ENCODE measurements at regions not wholly inside any gene's neighbourhood (a gene's known extent, or its start where the extent isn't known, plus 50 kb on each side); places are given as distances from the start of the nearest gene placed in this dataset.

DNA sequence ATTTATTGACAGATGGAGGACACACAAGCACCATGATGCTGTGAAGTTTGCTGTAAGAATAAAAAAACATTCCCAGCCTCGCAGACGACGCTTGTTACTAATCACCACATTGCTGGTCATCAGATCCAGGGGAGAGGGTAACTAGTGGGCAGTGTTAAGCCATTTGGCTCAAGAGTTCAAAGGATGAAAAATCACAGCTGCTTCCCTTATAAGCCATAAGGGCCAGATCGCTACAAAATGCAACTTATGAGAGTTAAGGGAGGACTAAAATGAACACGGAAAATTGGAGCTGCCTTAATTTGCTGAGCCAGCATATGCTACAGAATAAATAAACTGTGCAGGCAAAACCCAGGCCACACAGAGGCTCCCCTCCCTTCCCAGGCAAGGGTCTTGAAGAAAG lies 522.6 kb downstream of the TDRD15 start:
- FAIRE-seq, result no peak

GRCh38 chr2:21650569-21650968 lies 526.8 kb downstream of the TDRD15 start:
- no peak for FAIRE-seq

DNA sequence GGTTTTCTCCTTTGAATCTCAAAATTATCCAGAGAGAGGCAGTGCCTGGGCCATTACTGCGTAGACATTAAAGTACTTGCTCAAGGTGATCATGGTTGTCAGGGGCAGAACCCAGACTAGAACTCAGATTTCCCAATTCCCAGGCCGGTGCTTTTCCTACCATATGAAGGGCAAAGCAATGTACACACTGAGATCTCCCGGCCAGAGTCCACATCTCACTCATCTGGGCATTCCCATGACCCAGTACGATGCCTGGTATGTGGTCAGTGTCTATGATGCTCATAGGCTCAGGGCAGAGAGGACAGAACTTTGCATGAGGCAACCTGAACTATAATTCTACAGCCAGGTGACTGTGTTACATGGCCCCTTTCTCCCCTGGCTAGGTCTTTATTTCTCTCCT lies 531.4 kb downstream of the TDRD15 start:
- no peak for FAIRE-seq

DNA sequence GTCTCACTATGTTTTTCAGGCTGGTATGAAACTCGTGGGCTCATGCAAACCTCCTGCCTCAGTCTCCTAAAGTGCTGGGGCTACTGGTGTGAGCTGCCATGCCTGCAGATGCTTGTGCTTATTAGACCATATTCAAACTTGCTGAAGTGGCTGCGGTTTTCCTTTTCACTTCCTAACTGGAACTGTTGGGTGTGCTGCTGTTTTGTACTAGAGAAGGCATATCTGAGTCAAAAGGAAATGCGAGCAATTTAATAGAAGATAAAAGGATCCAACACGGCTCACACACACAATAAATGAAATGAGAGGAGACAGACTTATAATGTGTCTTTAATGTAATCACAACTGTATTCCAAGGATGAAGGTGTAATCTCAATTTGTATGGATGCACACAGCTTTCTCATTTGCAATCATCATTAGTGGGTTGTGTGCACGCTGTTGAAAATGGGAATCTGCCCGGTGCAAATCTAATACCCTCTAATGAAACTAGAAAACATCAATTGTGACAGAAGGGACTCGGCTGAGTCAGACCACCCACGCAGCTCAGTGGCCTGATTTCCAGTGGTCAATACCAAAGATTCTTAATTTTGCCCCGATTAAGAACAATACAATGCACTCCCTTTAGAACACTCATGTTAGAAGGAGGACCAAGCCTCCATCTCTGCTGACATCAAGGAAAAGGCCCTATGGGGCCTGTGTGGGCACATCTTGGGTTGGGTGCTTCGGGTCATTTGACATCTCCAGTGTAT lies 532.7 kb downstream of the TDRD15 start:
- FAIRE-seq, result no peak

DNA sequence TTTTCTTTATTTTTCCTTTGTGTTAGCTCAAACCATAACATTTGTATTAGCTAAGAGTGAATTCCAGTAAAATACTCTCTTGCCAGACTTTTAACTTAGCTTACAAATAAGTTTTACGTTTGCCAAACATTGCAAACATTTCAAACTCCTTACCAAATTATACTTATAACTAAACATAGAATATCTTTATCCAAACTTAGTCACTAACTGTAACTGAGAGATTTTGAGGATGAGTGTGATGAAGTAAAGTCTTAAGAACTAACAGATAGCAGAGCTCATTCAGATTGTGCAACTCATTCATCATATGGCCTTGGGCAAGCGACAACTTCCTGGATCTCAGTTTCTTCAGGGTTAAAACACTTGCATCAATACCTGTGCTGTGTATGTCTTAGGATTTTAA lies 533.7 kb downstream of the TDRD15 start:
- FAIRE-seq, result no peak

DNA sequence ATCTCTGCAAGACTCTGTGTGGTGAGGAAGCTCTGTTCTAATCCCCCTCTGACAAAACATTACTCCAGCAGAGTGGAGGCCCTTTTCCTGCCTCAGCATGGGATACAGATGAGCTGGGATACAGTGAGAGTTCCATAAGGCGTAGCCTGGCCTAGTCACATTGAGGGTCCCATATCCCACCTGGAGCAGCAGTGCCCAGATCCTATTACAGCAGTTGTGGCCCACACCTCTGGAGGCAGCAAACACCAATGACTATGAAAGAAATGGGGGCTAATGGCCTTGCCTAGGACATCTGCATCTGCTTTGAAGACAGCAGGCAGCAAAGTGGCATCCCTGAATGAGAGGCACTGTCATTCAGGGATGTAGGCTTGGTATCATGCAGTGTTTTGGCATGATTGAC lies 534.5 kb downstream of the TDRD15 start:
- FAIRE-seq, result no peak

DNA sequence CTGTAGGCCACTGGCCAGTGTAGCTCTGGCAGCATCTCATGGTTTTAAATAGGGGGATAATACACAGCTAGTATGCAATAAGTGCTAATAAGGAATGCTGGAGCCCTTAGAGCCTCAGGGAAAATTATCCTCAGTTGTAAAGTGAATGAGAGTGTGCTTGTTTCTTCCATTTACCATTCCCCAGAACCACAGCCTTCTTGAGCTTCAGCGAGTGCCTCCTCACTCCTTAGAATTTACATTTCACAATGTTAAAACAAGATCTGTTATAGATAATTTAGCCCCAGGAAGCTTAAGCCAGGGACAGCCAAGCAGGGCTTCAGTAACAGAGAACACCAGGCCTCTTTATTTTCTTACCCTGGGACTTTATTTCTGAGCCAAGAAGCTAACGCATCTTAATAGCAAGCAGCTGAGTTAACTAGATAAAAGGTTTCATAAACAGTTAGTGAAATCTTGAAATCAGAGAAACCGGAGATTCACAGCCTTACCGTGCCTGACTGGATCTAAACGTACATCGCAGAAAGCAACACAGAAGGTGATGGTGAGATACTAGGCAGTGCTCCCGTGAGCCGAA lies 535.2 kb downstream of the TDRD15 start:
- peak; percentile 46 for FAIRE-seq

- no peak for FAIRE-seq
These were observed 540.3 kb downstream of the TDRD15 start for GRCh38 chr2:21664083-21664482.

DNA sequence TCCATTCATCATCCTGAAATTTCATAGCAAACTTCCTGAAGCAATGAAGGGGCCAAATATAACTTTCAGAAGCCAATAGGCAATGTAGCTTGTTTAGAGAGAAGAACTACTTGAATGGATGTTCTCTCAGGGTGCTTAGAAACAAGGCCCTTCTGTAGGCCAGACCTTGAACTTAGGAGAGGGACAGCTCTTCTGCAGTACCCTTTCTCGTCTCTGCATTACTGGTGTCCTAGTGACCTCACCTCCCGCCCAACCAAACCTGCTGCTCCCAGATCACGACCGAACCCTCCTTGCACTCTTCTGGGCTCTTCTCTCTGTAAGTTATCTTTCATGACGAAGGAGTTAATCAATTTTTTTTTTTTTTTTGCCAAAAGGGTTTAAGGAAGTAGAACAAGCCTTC lies 543.9 kb downstream of the TDRD15 start:
- FAIRE-seq, result no peak

GRCh38 chr2:21668078-21668710 lies 544.4 kb downstream of the TDRD15 start:
- FAIRE-seq, result no peak

DNA sequence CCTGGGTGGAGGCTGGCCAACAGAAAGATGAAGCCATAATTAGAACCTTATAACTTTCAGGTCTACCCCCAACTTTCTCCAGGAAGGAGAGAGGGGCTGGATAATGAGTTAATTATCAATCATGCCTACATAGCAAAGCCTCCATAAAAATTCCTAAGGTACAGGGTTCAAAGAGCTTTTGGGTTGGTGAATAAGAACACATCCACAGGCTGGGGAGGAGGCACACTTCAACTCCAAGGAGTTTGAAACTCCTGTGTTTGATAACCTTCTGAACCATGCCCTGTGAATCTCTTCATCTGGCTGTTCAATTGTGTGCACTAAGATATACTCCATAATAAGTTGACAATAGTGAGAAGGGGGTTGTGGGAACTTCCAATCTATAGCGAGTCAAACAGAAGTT lies 552.3 kb downstream of the TDRD15 start:
- no peak for FAIRE-seq

DNA sequence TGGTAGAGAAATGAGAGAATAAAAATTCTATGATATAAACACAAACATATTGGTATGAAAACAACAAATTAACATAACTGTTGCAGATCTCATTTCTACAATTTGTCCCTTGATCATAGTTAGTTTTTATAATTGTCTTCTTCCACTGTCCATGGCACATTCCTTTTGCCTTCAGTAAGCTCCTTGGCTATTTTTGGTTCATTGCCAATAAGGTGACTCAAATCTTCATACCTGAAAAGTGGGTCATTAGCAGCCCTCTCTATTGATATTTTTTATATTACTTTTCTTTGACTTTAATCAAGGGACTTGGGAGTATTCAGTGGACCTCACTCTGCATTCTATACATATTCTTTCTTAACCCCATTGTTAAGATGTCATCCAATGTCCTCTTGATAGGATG lies 552.9 kb downstream of the TDRD15 start:
- FAIRE-seq, result no peak

GRCh38 chr2:21683838-21684237 lies 560.1 kb downstream of the TDRD15 start:
- no peak for FAIRE-seq

GRCh38 chr2:21687589-21687988 lies 563.8 kb downstream of the TDRD15 start:
- no peak for FAIRE-seq

- FAIRE-seq, result no peak
These were observed 566.2 kb downstream of the TDRD15 start for GRCh38 chr2:21690005-21690404.

DNA sequence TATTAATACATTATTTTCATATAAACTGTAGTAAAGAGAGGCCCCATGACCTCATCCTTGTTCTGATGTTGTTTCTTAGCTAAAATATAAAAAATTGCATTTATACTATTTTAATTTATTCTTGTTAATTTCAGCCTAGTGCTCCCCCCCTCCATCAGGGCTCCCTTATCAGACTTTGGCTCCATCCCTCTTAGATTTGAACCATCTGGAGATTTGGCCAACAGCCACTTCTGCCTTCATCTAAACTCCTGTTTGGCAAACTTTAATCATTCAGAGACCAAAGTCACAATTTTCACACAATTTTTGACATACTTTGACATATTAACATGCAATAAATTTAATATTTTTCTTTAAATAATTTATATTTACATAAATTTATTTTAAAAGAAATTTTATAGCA lies 569.3 kb downstream of the TDRD15 start:
- FAIRE-seq, result no peak

GRCh38 chr2:21694079-21694878 lies 570.5 kb downstream of the TDRD15 start:
- FAIRE-seq, result no peak

GRCh38 chr2:21696900-21697299 lies 573.1 kb downstream of the TDRD15 start:
- FAIRE-seq, result no peak

- FAIRE-seq, result no peak
These were observed 576.9 kb downstream of the TDRD15 start for GRCh38 chr2:21700644-21701043.

- FAIRE-seq, result no peak
These were observed 586.3 kb downstream of the TDRD15 start for GRCh38 chr2:21710031-21710430.

- no peak for FAIRE-seq
These were observed 586.7 kb downstream of the TDRD15 start for GRCh38 chr2:21710496-21710895.

GRCh38 chr2:21715887-21716286 lies 592.1 kb downstream of the TDRD15 start:
- FAIRE-seq, result no peak

- no peak for FAIRE-seq
These were observed 603.3 kb downstream of the TDRD15 start for GRCh38 chr2:21727101-21727500.

GRCh38 chr2:21728133-21728532 lies 604.4 kb downstream of the TDRD15 start:
- FAIRE-seq, result no peak
